Karpas-422 (cell line): ENCODE measurements at regions not wholly inside any gene's neighbourhood (a gene's known extent, or its start where the extent isn't known, plus 50 kb on each side); places are given as distances from the start of the nearest gene placed in this dataset. TPM values are rescaled to one million over a fixed set of nuclear protein-coding genes. Genes with fewer than 3 reads are reported as not detected.

Experiments used
- DNase-seq: peaks from one replicate; pipeline ENCODE4 v3.0.0-alpha.2; 2015
- H2AFZ ChIP-seq: fragments of 200-600 bp; sonication (generic); 2 replicates; pipeline ENCODE4 v1.6.1; 2014; ENCODE audit warnings: antibody characterized with exemption, low read length, mixed read lengths
- H3K27ac ChIP-seq: fragments of 200-600 bp; sonication (generic); 2 replicates; pipeline ENCODE4 v1.5.1; 2014; ENCODE audit warnings: mild to moderate bottlenecking, low read length, moderate library complexity
- H3K27me3 ChIP-seq: fragments of 200-600 bp; sonication (generic); 2 replicates; pipeline ENCODE4 v1.6.1; 2014; ENCODE audit warnings: low read length, mixed read lengths
- H3K36me3 ChIP-seq: fragments of 200-600 bp; sonication (generic); 2 replicates; pipeline ENCODE4 v1.6.1; 2014; ENCODE audit warnings: low read length, mixed read lengths; ENCODE audit not compliant: insufficient read depth
- H3K4me1 ChIP-seq: fragments of 200-600 bp; sonication (generic); 2 replicates; pipeline ENCODE4 v1.6.1; 2014; ENCODE audit warnings: mild to moderate bottlenecking, low read length, mixed read lengths
- H3K4me2 ChIP-seq: fragments of 200-600 bp; sonication (generic); 2 replicates; pipeline ENCODE4 v1.6.1; 2014; ENCODE audit warnings: low read length, low read depth, mild to moderate bottlenecking; ENCODE audit not compliant: poor library complexity, severe bottlenecking
- H3K4me3 ChIP-seq: fragments of 200-600 bp; sonication (generic); 2 replicates; pipeline ENCODE4 v1.5.1; 2014; ENCODE audit warnings: mild to moderate bottlenecking, antibody characterized with exemption, low read length, mixed read lengths
- H3K79me2 ChIP-seq: fragments of 200-600 bp; sonication (generic); 2 replicates; pipeline ENCODE4 v1.6.1; 2014; ENCODE audit warnings: mild to moderate bottlenecking, low read length, mixed read lengths
- H3K9ac ChIP-seq: fragments of 200-600 bp; sonication (generic); 2 replicates; pipeline ENCODE4 v1.6.0; 2014; ENCODE audit warnings: low read length
- H3K9me2 ChIP-seq: fragments of 200-600 bp; sonication (generic), shearing (Covaris generic); replicated peaks from 2 replicates; pipeline ENCODE4 v1.6.0; 2014; ENCODE audit warnings: mild to moderate bottlenecking, low read length, moderate library complexity; ENCODE audit not compliant: insufficient read depth
- H3K9me3 ChIP-seq: fragments of 300-700, 200-600 bp; sonication (generic); 2 replicates; pipeline ENCODE4 v1.6.1; 2014; ENCODE audit warnings: low read length, mixed read lengths
- H4K20me1 ChIP-seq: fragments of 200-600 bp; sonication (generic); 2 replicates; pipeline ENCODE4 v1.6.1; 2014; ENCODE audit warnings: mild to moderate bottlenecking, antibody characterized with exemption, low read length, low read depth; ENCODE audit not compliant: insufficient read depth
- small RNA-seq: library from RNA; depleted of rRNA; stranded (forward); fragments of <200 nt; gene quantifications from one replicate; pipeline ENCODE3, GENCODE V24; 2014

DNA sequence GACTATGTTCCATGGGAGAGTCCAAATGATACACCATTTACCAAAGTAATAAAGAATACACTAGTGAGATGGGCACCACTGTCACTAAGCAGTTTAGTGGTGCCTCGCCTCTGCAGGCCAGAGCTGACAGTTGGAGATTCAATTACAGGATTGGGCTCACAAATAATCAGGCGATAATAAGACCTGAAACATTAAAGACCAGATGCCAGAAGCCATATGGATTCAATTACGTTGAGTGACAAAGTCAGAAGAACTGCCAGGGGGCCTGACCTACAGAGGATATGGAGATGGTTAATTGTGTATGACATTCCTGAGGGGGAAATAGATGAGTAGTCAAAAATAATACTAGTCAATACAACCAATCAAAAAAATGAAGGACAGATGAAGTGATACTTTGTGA, 65.2 kb upstream of the ST6GALNAC5 start:
- no peaks in the 10 kb centered on the region for H4K20me1 ChIP-seq
- no peak overlapping the region for H3K27ac ChIP-seq
- no peak overlapping the region for H3K9ac ChIP-seq
- no peak overlapping the region for H3K4me2 ChIP-seq
- no peaks in the 10 kb centered on the region for H3K4me1 ChIP-seq
- H3K27me3 ChIP-seq = no peaks in the 10 kb centered on the region
- no peak overlapping the region for H2AFZ ChIP-seq
- no peaks in the 10 kb centered on the region for H3K36me3 ChIP-seq
- H3K9me2 ChIP-seq = no peaks in the 10 kb centered on the region
- H3K9me3 ChIP-seq = no peaks in the 10 kb centered on the region
- DNase-seq = no peak
- no peaks in the 10 kb centered on the region for H3K79me2 ChIP-seq
- no peak overlapping the region for H3K4me3 ChIP-seq

GRCh38 chr1:76807543-76808260, 59.6 kb upstream of the ST6GALNAC5 start:
- Histone ChIP-seq H3K4me1 (no peaks in the 10 kb centered on the region), H3K27me3 (no peaks in the 10 kb centered on the region), H2AFZ (no peak overlapping the region), H3K36me3 (no peaks in the 10 kb centered on the region), H3K9ac (no peak overlapping the region), H4K20me1 (no peaks in the 10 kb centered on the region), H3K9me3 (no peaks in the 10 kb centered on the region), H3K9me2 (no peaks in the 10 kb centered on the region), H3K27ac (no peak overlapping the region), H3K4me3 (no peak overlapping the region), H3K79me2 (no peaks in the 10 kb centered on the region), H3K4me2 (no peak overlapping the region)
- no peak for DNase-seq

Small RNAs in the stretch of these regions (small RNA-seq; reads per million reads assigned to genes)
- not detected for gene RNU6-161P
